HG03097 (cell line): ENCODE measurements at regions not wholly inside any gene's neighbourhood (a gene's known extent, or its start where the extent isn't known, plus 50 kb on each side); places are given as distances from the start of the nearest gene placed in this dataset.
"Not testable (repeated sequence)": the region's sequence is repeated elsewhere in the genome, so short reads cannot be mapped to it uniquely, and the experiment has no call there.

Experiments
- ATAC-seq: cut with Tn5 transposase; IDR thresholded peaks from one replicate; pipeline ENCODE4 v1.9.1; 2021; ENCODE audit not compliant: unreplicated experiment, low FRiP score

DNA sequence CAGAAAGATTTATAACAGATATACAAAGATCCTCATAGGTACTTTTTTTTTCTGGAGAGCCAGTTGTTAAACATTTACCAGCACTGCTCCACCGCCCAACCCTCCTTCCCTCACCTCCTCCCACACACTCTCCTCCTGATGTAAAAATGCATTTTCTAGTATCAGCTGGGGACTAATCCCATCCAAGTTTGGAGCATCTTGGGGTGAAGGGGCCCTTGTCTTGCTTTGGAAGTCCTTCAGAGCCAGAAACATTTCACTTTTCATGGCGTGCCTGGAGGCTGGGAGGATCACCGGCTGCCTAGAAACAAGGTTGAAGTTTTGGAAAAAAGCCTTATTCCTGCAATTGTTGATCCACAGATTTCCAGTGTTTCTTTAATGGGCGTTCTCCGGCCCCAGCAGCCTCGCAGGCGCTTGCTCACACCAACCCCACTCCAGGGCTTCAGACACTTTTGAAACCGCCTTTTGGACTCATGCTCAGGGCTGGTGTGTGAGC lies 165.1 kb upstream of the AFDN start:
- ATAC-seq = no peak

DNA sequence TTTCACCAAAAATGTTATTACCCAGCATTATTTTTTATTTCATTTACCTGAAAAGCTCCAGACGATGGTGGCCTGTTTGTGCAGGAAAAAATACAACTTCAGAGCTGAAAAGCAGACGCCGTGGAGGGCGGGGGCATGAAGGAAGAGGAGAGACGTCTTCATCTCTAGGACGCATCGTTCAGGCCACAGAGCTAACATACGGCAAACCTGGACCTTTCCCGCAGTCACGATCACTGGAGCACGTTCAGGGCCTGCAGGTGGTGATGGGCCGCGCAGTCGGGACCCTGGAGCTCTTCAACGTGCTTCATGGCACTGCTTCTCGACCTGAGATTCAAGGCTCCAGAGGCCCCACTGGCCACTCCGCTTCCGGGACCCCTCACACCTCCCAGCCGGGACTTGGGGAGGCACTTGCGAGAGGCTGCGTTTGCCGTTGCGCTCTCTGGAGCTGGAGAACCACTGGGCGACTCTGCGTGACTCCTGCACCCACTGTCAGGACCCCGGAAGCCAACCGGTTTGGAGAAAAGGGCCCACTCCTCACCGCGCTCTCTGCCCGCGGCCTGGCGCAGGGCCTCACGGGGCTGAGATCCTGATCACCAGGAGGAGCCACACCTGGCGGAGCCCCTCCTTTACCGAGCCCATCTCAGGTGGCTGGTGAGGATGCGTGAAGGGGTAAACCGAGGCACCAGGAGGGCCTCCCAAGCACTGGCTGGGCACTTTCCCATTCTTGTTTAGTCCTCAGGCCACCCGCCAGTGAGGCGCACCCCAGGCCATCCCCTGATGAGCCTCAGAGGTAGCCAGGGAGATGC lies 164.4 kb upstream of the AFDN start:
- ATAC-seq = no peak

DNA sequence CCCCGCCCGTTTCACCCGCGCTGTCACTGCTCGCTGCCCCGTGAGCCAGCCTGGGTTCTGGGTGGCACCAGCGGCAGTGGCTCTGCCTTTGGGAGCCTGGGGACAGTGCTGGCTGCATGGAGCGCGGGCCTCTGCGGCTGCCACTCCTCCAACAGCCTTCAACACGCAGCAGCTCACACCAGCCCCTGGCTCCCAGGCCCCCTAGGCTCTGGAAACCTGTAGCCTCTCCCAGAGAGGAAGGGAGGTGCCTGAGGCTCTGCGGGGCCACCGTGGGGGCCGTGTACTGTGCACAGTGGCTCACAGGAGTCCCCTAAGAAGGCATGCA lies 163.9 kb upstream of the AFDN start:
- ATAC-seq = no peak

DNA sequence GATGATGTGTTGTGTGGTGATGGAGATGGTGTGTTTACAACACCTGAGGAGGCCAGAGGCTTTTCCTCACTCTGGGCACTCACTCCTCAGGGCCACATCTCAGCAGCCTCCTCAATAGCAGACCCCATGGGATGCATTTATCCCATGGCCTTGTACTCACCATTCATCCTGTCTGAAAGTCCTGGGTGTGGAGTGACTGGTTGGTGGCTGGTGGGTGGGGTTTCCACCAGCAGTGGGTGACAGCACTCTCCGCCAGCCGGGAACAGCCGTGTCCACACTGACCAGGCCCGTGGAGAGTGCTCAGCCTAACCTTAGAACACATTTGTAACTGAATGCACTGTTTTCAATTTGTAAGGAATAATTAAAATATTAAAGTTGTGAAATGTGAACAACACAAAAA lies 163.4 kb upstream of the AFDN start:
- ATAC-seq = no peak

DNA sequence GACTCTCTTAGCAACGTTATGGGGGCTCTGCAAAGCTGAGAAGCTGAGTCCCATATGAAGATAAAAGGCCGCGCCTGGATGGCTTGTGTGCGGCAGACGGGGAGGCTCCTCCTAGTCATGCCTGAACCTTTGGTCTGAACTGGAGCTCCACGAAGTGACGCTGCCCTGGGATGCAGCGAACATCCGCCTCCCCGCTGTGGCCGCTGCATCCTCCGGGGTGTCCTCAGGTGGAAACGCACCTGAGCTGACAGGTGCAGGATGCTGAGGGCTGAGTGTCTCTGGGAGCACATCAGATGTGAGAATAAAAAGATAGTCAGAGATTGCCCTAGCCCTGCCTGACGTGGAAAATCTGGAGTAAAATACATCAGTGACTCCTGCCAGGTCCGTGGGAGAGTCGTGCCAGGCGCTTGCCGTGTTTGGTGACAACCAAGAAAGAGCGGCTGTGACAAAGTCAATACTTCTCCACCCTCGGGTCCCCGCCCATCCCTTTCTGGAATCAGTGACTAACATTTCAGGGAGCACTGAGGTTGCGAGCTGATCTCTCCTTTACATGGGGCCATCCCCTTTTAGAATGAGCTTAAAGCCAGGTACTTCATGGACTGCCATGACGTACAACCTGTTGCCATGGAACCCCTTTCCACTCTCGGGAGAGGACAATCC lies 162.8 kb upstream of the AFDN start:
- ATAC-seq = no peak

DNA sequence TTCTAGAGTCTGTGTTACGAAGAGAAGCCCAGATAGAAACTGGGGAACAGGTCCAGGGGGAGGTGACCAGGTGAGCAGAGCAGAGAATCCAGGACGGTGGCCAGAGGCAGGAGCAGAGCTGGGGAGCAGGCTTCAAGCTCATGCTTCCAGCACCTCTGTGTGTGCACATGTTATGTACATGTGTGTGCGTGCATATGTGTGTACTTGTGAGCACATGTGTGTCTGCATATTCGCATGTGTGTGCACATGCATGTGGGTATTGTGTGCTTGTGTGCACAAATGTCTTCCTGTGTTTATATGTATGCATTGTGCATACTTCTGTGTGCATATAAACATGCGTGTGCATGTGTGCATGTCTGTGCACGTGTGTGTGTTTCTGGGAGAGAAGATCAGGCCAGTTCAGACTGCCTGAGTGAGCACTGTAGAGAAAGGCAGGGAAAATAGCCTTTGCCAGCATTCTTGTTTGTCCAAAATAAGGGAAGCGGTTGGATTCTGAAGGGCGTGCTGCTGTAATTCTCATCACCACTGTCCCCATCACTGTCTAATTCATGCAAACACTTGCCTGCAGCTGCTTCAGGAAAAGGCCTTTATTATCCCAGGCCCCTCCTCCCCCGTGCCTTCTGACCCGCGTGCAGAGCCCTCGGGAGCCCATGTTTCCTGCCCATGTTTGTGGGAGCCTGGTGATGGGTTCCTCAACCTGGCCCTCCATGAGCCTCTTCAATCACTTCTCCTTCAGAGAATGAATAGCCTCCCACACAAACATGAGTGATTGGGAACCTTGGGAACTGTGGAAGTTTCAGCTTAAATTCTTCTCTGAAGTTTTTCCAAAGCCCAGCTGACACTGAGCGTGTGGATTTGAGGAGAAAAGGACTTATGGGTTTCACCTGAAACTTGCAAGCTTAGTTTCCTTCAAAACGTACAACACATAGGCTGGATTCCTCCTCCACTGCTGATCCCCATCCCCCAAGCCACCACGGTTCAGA lies 161.7 kb upstream of the AFDN start:
- no peak for ATAC-seq

DNA sequence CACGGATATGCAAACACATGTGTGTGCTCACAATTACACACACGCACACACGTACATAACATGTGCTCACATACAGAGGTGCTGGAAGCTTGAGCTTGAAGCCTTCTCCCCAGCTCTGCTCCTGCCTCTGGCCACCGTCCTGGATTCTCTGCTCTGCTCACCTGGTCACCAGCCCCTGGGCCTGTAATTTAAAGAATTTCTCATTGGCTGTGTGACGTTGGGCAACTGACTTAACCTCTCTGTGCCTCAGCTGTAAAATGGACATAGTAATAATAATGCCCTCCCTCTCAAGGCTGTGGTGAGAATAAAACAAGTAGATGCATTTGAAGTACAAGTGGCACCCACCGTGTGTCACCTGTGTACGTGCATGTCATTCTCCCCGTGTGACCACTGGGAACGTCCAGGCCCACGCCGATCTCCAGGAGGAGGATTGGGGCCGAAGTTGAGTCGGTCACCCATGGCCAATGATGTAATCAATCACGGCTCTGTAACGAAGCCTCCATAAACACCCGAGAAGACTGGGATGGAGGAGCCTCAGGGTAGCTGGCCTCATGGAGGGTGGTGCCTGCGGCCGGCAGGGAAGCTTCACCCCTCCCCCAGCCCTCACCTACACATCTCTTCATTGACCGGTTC lies 160.9 kb upstream of the AFDN start:
- ATAC-seq = no peak

DNA sequence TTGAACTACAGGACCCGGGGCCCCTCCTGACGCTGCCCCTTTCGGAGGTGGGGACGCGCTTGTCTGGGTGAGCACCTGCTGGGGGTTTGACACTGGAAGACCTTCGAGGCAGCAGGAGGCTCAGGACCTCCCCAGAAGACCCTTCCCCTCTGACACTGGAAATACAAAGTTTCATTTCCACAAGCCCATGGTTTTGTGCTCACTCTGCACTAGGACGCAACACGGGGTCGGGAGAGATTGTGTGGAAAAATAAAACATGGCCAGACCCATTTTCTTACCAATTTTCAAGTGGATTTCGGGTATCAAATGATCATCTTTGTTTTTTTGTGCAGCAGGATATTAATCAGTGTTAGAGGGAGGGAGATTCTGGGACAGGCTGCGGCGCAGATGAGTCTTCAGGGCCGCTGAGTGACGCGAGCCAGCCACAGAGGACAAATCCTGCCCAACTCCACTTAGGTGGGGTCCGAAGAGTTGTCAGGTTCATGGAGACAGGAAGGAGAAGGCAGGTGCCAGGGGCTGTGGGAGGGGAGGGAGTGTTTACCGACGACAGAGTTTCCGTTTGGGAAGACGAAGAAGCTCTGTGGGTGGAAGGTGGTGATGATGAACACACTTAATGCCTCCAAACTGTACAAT lies 160.0 kb upstream of the AFDN start:
- no peak for ATAC-seq

DNA sequence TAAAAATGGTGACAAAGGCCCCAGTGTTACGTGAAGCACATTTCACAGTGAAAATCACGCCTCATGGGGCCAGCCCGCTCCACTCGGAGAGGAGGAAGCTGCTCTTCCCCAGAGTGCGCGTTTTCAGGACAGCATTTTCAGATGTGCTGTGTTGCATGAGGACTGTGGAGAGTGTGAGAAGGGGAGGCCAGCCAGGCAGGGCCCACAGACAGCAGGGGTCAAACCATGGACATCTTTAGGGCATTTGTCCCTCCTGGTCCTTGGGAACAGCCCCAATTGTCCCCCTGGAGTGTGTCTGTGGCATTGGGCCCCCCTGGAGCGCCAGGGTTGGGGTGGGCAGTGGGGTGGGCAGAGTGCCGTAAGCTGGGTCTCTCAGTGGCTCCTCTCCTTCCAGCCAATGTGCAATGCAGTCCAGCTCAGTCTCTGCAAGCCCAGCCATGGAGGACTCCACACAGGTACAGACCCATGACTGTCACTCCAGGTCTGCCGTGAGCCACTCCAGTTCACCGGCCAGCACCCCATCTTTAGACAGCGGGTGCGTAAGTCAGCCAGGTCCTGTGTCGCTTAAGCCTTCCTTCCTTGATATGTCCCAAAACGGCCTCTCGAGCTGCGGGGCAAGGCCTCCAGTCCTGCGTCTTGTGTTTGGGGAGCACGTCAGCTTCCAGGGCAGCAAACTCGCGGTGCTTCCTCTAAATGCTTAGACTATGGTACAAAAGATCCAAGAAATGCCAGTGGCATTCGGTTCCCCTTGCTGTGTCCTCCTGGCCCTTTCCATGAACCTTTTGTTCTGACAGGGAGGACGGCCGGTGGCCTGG lies 159.3 kb upstream of the AFDN start:
- ATAC-seq = no peak

DNA sequence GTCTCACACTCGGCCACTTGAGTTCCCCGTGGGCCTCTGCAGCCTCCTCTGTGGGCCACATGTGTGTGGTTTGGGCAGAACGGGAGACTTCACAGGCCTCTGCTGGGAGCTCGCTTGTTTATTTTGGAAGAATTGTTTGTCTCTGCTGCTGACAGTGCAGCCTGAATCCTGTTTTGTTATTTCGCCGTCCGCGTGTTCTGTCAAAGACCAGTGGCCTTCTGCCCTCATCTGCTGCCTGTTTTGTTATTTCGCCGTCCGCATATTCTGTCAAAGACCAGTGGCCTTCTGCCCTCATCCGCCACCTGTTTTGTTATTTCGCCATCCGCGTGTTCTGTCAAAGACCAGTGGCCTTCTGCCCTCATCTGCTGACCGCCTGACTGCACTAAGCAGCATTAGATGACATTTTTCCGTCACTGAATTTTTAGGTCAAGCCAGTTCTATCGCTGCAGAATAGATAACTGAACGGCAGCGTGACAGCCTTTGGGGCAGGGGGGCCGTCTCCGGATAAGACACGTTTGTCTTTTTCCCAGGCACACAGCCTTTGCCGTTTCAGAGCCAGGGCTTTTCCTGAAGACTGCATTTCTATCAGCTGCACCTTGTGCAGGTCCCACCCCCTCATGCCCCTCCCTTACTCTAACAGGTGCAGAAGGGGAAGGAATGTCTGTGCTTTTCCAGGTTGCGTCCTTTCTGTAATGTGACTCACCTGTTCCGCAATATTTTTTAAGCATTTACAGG lies 158.5 kb upstream of the AFDN start:
- no peak for ATAC-seq

DNA sequence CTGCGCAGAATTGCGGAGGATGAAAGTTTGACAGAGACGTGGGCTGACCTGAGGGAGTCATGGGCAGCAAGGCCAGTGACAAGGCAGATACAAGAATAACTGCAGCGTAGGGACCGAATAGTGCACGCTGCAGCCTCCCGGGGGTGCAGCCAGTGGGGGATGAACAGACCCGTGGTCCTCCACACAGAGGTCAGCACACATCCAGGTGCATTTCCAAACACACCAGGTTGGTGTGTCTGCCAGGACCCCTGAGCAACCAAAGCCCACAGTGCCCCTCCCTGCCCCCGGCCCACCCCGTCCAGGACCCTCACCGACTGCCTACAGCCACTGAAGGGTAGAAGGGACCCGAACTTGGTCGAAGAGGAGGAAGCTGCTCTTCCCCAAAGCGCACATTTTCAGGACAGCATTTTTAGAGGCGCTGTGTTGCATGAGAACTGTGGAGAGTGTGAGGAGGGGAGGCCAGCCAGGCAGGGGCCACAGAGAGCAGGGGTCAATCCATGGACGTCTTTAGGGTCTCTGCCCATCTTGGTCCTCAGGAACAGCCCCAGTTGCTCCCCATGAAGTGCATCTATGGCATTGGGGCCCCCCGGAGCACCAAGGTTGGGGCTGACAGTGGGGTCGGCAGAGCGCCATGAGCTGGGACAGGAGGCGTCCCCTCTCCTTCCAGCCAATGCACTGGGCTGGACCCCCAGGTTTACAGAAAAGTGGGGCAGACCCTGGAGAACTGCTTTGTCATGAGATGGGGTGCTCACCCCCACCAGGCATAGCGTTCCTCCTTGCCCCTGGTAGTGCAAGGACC lies 157.8 kb upstream of the AFDN start:
- ATAC-seq = no peak

DNA sequence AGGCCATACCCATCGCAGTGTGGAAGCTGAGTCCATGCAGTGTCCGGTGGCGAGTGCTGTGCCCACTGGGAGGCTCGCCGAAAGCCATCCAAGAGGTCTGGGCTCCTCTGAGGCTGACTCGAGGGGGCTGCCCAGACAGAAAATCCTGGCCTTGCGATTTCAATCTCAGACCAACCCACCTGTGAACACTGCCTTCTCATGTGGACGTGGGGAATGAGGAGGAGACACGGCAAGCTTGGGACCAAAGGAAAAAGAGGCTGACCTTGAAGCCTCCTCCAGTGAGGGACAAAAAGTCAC lies 157.2 kb upstream of the AFDN start:
- no peak for ATAC-seq

DNA sequence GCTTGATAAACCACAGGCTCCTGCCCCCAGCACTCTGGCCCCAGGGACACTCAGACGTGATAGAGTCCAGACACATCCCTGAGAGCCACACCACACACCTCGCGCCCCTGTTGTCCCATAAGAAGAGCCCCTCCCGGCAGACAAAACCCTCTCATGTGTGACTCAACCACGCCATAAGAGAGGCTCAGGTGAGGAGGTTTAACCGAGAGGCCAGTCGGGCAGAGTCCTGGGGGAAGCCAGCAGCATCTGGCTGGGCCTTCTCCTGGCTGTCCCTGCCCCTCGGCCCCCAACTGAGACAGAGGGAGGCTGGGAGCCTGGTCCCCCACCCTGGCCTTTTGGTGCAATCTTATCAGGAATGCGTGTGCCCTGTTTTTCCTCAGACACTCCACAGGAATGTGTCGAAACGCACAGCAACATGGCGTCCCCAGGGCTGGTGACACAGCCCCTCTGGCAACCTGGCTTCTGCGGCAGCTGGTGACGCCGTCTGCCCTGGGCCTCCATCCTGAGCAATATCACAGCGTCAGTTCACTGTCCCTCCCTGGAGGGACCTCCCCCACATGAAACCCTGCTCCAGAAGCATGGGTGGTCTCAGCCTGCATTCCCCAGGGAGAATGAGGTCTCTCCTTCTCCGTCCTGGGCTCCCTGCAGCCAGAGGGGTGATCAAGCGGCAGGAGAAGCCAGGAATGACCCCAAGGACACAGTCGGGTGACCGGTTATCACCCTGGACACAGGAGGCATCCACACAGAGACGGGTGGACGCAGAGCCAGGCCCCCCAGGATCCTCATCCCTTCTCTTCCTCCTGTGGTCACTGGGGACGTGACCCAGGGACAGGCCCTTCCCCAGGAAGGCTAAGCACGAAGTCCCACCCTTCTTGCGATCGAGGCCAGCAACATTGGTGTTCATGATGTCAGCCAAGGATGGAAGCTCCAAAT lies 156.6 kb upstream of the AFDN start:
- no peak for ATAC-seq

DNA sequence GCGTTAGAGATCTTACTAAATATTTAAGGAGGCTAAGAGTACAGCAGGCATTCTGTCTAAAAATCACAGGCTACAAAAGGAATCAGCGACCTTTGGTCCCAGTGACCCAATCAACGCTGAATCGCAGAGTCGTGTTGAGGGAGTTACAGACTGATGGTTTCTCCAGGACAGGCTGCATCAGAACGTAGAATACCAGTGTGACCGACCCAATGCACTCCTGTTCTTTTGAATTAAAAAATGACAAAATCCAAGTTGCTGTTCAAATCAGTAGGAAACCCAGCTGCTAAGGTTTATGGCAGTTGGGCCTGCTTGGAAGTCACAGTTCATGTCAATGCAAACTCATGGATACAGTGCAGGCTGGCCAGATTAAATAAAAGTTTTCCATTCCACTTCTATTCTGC lies 155.8 kb upstream of the AFDN start:
- no peak for ATAC-seq

DNA sequence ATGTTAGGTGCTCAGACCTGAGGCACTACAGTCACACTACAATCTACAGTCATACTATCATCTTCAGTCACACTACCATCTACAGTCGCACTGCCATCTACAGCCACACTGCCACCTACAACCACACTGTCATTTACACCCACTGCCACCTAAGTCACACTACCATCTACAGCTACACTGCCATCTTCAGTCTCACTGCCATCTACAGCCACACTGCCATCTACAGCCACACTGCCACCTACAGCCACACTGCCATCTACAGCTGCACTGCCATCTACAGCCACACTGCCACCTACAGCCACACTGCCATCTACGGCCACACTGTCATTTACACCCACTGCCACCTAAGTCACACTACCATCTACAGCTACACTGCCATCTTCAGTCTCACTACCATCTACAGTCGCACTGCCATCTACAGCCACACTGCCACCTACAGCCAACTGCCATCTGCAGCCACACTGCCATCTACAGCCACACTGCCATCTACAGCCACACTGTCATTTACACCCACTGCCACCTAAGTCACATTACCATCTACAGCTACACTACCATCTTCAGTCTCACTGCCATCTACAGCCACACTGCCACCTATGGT lies 155.2 kb upstream of the AFDN start:
- not testable (repeated sequence) for ATAC-seq

DNA sequence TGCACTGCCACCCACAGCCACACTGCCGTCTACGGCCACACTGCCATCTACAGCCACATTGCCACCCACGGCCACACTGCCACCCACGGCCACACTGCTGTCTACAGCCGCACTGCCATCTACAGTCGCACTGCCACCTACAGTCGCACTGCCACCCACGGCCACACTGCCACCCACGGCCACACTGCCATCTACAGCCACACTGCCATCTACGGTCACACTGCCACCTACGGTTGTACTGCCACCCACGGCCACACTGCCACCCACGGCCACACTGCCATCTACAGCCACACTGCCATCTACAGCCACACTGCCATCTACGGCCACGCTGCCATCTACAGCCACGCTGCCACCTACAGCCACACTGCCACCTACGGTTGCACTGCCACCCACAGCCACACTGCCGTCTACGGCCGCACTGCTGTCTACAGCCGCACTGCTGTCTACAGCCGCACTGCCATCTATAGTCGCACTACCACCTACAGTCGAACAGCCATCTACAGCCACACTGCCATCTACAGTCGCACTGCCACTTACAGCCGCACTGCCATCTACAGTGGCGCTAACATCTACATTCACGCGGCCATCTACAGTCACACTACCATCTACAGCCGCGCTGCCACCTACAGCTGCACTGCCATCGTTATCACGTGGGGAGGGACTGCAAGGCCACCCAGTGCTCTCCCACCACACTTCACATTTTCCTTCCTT lies 154.6 kb upstream of the AFDN start:
- ATAC-seq = no peak
